ENCODE measurements at regions not wholly inside any gene's neighbourhood (a gene's known extent, or its start where the extent isn't known, plus 50 kb on each side); places are given as distances from the start of the nearest gene placed in this dataset.

GRCh38 chr1:55572878-55573734 is 357.9 kb upstream of the USP24 start:
- TF ChIP-seq NFIC (IDR thresholded peaks at IDR 0.05): no peak
- TF ChIP-seq REST (IDR thresholded peaks at IDR 0.05; ENCODE audit: low read depth): no peak
- no peak for TF ChIP-seq TCF12 (IDR thresholded peaks at IDR 0.05; ENCODE audit: low read depth)
- TF ChIP-seq EGR1 (IDR thresholded peaks at IDR 0.05): no peak
- TF ChIP-seq TEAD4 (IDR thresholded peaks at IDR 0.05): no peak
- TF ChIP-seq CEBPB (IDR thresholded peaks at IDR 0.05): no peak
- TF ChIP-seq TAF1 (IDR thresholded peaks at IDR 0.05; ENCODE audit: low read depth): no peak
- TF ChIP-seq CREB1 (IDR thresholded peaks at IDR 0.05; ENCODE audit: low read depth): no peak
- no peak for TF ChIP-seq RAD21 (IDR thresholded peaks at IDR 0.05; ENCODE audit: low read depth)

GRCh38 chr1:55571767-55572166 is 356.6 kb upstream of the USP24 start:
- TF ChIP-seq USF1 (IDR thresholded peaks at IDR 0.05): no peak
- no peak for TF ChIP-seq RAD21 (IDR thresholded peaks at IDR 0.05; ENCODE audit: low read depth)
- no peak for TF ChIP-seq TCF12 (IDR thresholded peaks at IDR 0.05; ENCODE audit: low read depth)
- no peak for TF ChIP-seq CEBPB (IDR thresholded peaks at IDR 0.05)
- no peak for TF ChIP-seq TEAD4 (IDR thresholded peaks at IDR 0.05)
- no peak for TF ChIP-seq FOXM1 (IDR thresholded peaks at IDR 0.05; ENCODE audit: borderline replicate concordance, low read depth)
- TF ChIP-seq MAX (IDR thresholded peaks at IDR 0.05): no peak
- TF ChIP-seq ZBTB7A (IDR thresholded peaks at IDR 0.05; ENCODE audit: low read depth): no peak

GRCh38 chr1:55569417-55569816 is 354.3 kb upstream of the USP24 start:
- TF ChIP-seq MAX (IDR thresholded peaks at IDR 0.05) (no peak), EGR1 (IDR thresholded peaks at IDR 0.05) (no peak), ZBTB7A (IDR thresholded peaks at IDR 0.05; ENCODE audit: low read depth) (no peak), EP300 (IDR thresholded peaks at IDR 0.05; ENCODE audit: borderline replicate concordance) (no peak), TEAD4 (IDR thresholded peaks at IDR 0.05) (no peak), NFIC (IDR thresholded peaks at IDR 0.05) (no peak), USF1 (IDR thresholded peaks at IDR 0.05) (no peak), REST (IDR thresholded peaks at IDR 0.05; ENCODE audit: low read depth) (no peak), CREB1 (IDR thresholded peaks at IDR 0.05; ENCODE audit: low read depth) (no peak), CEBPB (IDR thresholded peaks at IDR 0.05) (no peak), RAD21 (IDR thresholded peaks at IDR 0.05; ENCODE audit: low read depth) (no peak), TCF12 (IDR thresholded peaks at IDR 0.05; ENCODE audit: low read depth) (no peak), TAF1 (IDR thresholded peaks at IDR 0.05; ENCODE audit: low read depth) (no peak), YY1 (IDR thresholded peaks at IDR 0.05; ENCODE audit: low read depth) (no peak)

GRCh38 chr1:55568732-55569131 is 353.6 kb upstream of the USP24 start:
- TF ChIP-seq USF1 (IDR thresholded peaks at IDR 0.05) (no peak), TCF12 (IDR thresholded peaks at IDR 0.05; ENCODE audit: low read depth) (no peak), ZBTB7A (IDR thresholded peaks at IDR 0.05; ENCODE audit: low read depth) (no peak), NFIC (IDR thresholded peaks at IDR 0.05) (no peak), REST (IDR thresholded peaks at IDR 0.05; ENCODE audit: low read depth) (no peak), EGR1 (IDR thresholded peaks at IDR 0.05) (no peak), CREB1 (IDR thresholded peaks at IDR 0.05; ENCODE audit: low read depth) (no peak), TAF1 (IDR thresholded peaks at IDR 0.05; ENCODE audit: low read depth) (no peak), CEBPB (IDR thresholded peaks at IDR 0.05) (no peak)
